ENCODE measurements at regions not wholly inside any gene's neighbourhood (a gene's known extent, or its start where the extent isn't known, plus 50 kb on each side); places are given as distances from the start of the nearest gene placed in this dataset.

- TF ChIP-seq, protein P1, sequence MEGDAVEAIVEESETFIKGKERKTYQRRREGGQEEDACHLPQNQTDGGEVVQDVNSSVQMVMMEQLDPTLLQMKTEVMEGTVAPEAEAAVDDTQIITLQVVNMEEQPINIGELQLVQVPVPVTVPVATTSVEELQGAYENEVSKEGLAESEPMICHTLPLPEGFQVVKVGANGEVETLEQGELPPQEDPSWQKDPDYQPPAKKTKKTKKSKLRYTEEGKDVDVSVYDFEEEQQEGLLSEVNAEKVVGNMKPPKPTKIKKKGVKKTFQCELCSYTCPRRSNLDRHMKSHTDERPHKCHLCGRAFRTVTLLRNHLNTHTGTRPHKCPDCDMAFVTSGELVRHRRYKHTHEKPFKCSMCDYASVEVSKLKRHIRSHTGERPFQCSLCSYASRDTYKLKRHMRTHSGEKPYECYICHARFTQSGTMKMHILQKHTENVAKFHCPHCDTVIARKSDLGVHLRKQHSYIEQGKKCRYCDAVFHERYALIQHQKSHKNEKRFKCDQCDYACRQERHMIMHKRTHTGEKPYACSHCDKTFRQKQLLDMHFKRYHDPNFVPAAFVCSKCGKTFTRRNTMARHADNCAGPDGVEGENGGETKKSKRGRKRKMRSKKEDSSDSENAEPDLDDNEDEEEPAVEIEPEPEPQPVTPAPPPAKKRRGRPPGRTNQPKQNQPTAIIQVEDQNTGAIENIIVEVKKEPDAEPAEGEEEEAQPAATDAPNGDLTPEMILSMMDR (IDR thresholded peaks at IDR 0.05), result no peak
- no peak for TF ChIP-seq POLR2A (IDR thresholded peaks at IDR 0.05)
Measured at GRCh38 chr10:83988435-83988834, 150.9 kb upstream of the GHITM start.

All from uterus (tissue), 2 donors.